HG03457 (cell line): ENCODE measurements at regions not wholly inside any gene's neighbourhood (a gene's known extent, or its start where the extent isn't known, plus 50 kb on each side); places are given as distances from the start of the nearest gene placed in this dataset.

Experiments used
- ATAC-seq: cut with Tn5 transposase; IDR thresholded peaks from one replicate; pipeline ENCODE4 v1.9.1; 2021; ENCODE audit warnings: moderate number of reproducible peaks; ENCODE audit not compliant: unreplicated experiment

GRCh38 chr19:30609656-30610270 lies 237.6 kb downstream of the ZNF536 start:
- no peak for ATAC-seq

GRCh38 chr19:30608471-30608870 lies 236.3 kb downstream of the ZNF536 start:
- ATAC-seq = no peak
